ENCODE measurements at regions not wholly inside any gene's neighbourhood (a gene's known extent, or its start where the extent isn't known, plus 50 kb on each side); places are given as distances from the start of the nearest gene placed in this dataset.

DNA sequence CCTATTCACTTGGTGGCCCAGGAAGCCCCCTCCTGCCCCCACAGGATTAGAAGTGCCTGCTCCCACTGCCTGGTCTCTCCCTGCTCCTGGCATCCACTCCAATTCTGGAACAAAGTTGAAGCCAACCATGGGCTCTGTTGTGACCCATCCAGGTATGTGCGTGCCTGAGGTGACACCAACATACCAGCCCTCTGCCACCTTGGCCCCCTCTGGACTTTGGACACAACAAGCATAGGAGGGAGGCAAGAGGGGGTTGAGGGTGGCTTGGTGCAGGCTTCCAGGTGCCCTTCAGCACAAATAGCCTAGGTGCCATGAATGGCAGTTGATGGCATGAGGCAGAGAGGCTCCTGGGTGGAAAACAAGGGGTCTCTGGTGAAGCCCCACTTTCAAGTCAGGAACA lies 600.9 kb downstream of the SI start:
- no peak for DNase-seq
- Mint-ChIP-seq H3K4me3 (no peak overlapping the region), H3K4me1 (no peaks in the 10 kb centered on the region), H3K36me3 (ENCODE audit: insufficient read depth in 1 of 3, low read depth in 3 of 3) (no peaks in the 10 kb centered on the region; a peak in 1 of 7 replicates), H3K27me3 (ENCODE audit: low read depth) (no peaks in the 10 kb centered on the region), H3K9me3 (0 out of 5 replicates have a peak, but pooled peaks cover 0 to 3% of the 10 kb centered on the region in 2 experiments), H3K27ac (0 out of 7 replicates have a peak overlapping the region, but pooled peaks of 1 of the 3 experiments have one; percentile 52)
- no CpG with 5 or more reads among the region's 1 CpG for WGBS (ENCODE audit: extremely low coverage, insufficient read length, low lambda C conversion rate)
- Histone ChIP-seq H4K5ac (ENCODE audit: insufficient read length, low read depth, low read length) (no peak overlapping the region), H3K79me1 (ENCODE audit: insufficient read depth, low read depth, low read length, poor library complexity, severe bottlenecking) (no peaks in the 10 kb centered on the region), H2BK20ac (ENCODE audit: low read depth, low read length, poor library complexity, severe bottlenecking) (no peak overlapping the region), H2BK120ac (ENCODE audit: low read depth, low read length, poor library complexity, severe bottlenecking) (no peak overlapping the region), H3K79me2 (ENCODE audit: insufficient read depth, low read length) (no peaks in the 10 kb centered on the region), H2AK5ac (ENCODE audit: insufficient read length, low read length) (no peak overlapping the region), H3K27ac (ENCODE audit: insufficient read length, low read depth, low read length) (no peak overlapping the region), H3K27me3 (ENCODE audit: insufficient read depth, low read length) (no peaks in the 10 kb centered on the region), H3K4ac (ENCODE audit: low read depth, low read length) (no peak overlapping the region), H3K4me1 (ENCODE audit: insufficient read depth, low read length) (no peaks in the 10 kb centered on the region), H3T11ph (ENCODE audit: low read length) (no peak overlapping the region), H3K56ac (ENCODE audit: insufficient read length, low read depth, low read length) (no peak overlapping the region), H3K18ac (ENCODE audit: insufficient read length, low read depth, low read length) (no peak overlapping the region), H4K8ac (replicated peaks; ENCODE audit: insufficient read length, low read depth, low read length) (no peak overlapping the region), H2BK5ac (ENCODE audit: insufficient read length, low read length) (no peak overlapping the region), H3K4me2 (ENCODE audit: insufficient read depth, insufficient read length, low read length) (no peak overlapping the region), H4K20me1 (ENCODE audit: control insufficient read depth, insufficient read depth, insufficient read length) (no peaks in the 10 kb centered on the region), H3K23me2 (ENCODE audit: insufficient read length, low read depth, low read length, poor library complexity, severe bottlenecking) (no peaks in the 10 kb centered on the region), H2BK12ac (ENCODE audit: insufficient read length, low read depth, low read length) (no peak overlapping the region), H2AFZ (ENCODE audit: low read length) (no peak overlapping the region), H2BK15ac (ENCODE audit: low read depth, low read length) (no peak overlapping the region), H3K9ac (ENCODE audit: extremely low read depth, insufficient read length, low read length) (no peak overlapping the region), H3K23ac (ENCODE audit: insufficient read length, low read depth, low read length) (no peak overlapping the region), H4K91ac (ENCODE audit: insufficient read length, low read depth, low read length) (no peak overlapping the region), H3K14ac (ENCODE audit: insufficient read depth, low read length) (no peak overlapping the region), H3K9me3 (ENCODE audit: control insufficient read depth, low read depth, low read length) (no peaks in the 10 kb centered on the region)
- TF ChIP-seq, protein P1, sequence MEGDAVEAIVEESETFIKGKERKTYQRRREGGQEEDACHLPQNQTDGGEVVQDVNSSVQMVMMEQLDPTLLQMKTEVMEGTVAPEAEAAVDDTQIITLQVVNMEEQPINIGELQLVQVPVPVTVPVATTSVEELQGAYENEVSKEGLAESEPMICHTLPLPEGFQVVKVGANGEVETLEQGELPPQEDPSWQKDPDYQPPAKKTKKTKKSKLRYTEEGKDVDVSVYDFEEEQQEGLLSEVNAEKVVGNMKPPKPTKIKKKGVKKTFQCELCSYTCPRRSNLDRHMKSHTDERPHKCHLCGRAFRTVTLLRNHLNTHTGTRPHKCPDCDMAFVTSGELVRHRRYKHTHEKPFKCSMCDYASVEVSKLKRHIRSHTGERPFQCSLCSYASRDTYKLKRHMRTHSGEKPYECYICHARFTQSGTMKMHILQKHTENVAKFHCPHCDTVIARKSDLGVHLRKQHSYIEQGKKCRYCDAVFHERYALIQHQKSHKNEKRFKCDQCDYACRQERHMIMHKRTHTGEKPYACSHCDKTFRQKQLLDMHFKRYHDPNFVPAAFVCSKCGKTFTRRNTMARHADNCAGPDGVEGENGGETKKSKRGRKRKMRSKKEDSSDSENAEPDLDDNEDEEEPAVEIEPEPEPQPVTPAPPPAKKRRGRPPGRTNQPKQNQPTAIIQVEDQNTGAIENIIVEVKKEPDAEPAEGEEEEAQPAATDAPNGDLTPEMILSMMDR (conservative IDR thresholded peaks at IDR 0.05), result no peak
